GM23338 (cell line): ENCODE measurements at regions not wholly inside any gene's neighbourhood (a gene's known extent, or its start where the extent isn't known, plus 50 kb on each side); places are given as distances from the start of the nearest gene placed in this dataset.

ENCODE experiments used
- ATAC-seq: fragments of 200-7000 bp; cut with Tn5 transposase; 3 replicates; pipeline ENCODE4 v1.9.1; 2020
- DNase-seq: peaks from one replicate; pipeline ENCODE4 v3.0.0-alpha.2; 2015; ENCODE audit warnings: low spot score
- H2AFZ ChIP-seq: fragments of 200-600 bp; sonication (generic); 2 replicates; pipeline ENCODE4 v1.8.0; 2016; ENCODE audit warnings: antibody characterized with exemption, mild to moderate bottlenecking, moderate library complexity
- H3F3A ChIP-seq: fragments of 200-600 bp; sonication (generic); replicated peaks from 2 replicates; pipeline ENCODE4 v1.8.0; 2017; ENCODE audit warnings: antibody characterized with exemption, mixed run types, low read depth
- H3K27ac ChIP-seq: fragments of 200-600 bp; sonication (generic); 2 replicates; pipeline ENCODE4 v1.6.1; 2016; ENCODE audit warnings: low read depth
- H3K27me3 ChIP-seq: fragments of 200-600 bp; sonication (generic); 2 replicates; pipeline ENCODE4 v1.8.0; 2016; ENCODE audit warnings: mild to moderate bottlenecking, mixed run types, moderate library complexity; ENCODE audit not compliant: insufficient read depth
- H3K36me3 ChIP-seq: fragments of 200-600 bp; sonication (generic); 2 replicates; pipeline ENCODE4 v1.8.0; 2016; ENCODE audit warnings: mild to moderate bottlenecking; ENCODE audit not compliant: insufficient read depth
- H3K4me1 ChIP-seq: fragments of 200-600 bp; sonication (generic); 2 replicates; pipeline ENCODE4 v1.8.0; 2016; ENCODE audit warnings: mild to moderate bottlenecking, moderate library complexity; ENCODE audit not compliant: insufficient read depth
- H3K4me2 ChIP-seq: fragments of 200-600 bp; sonication (generic); 2 replicates; pipeline ENCODE4 v1.7.1; 2017; ENCODE audit warnings: mixed run types
- H3K4me3 ChIP-seq: fragments of 200-600 bp; sonication (generic); 2 replicates; pipeline ENCODE4 v1.6.1; 2016; ENCODE audit warnings: mixed run types
- H3K79me2 ChIP-seq: fragments of 200-600 bp; sonication (generic); replicated peaks from 2 replicates; pipeline ENCODE4 v1.8.0; 2017; ENCODE audit warnings: mild to moderate bottlenecking; ENCODE audit not compliant: insufficient read depth
- H3K9me2 ChIP-seq: fragments of 200-600 bp; sonication (generic); 2 replicates; pipeline ENCODE4 v1.8.0; 2017; ENCODE audit not compliant: insufficient read depth
- H4K20me1 ChIP-seq: fragments of 200-600 bp; sonication (generic); replicated peaks from 2 replicates; pipeline ENCODE4 v1.8.0; 2017; ENCODE audit warnings: mild to moderate bottlenecking; ENCODE audit not compliant: insufficient read depth
- H3K27ac Mint-ChIP-seq: 2 replicates; pipeline ENCODE4 v1.8.0; 2020; ENCODE audit warnings: inconsistent platforms, mild to moderate bottlenecking, moderate library complexity, mixed read lengths
- H3K27me3 Mint-ChIP-seq: 3 replicates; pipeline ENCODE4 v1.8.0; 2022; ENCODE audit warnings: low read depth, mild to moderate bottlenecking, moderate library complexity, mixed read lengths, inconsistent platforms; ENCODE audit not compliant: insufficient read depth, poor library complexity
- H3K36me3 Mint-ChIP-seq: 3 replicates; pipeline ENCODE4 v1.8.0; 2021; ENCODE audit warnings: low read depth, mild to moderate bottlenecking, inconsistent platforms, moderate library complexity, mixed read lengths
- H3K4me1 Mint-ChIP-seq: 3 replicates; pipeline ENCODE4 v1.8.0; 2020; ENCODE audit warnings: mild to moderate bottlenecking, inconsistent platforms, mixed read lengths
- H3K4me3 Mint-ChIP-seq: 3 replicates; pipeline ENCODE4 v1.8.0; 2021; ENCODE audit warnings: moderate library complexity, mild to moderate bottlenecking, inconsistent platforms, mixed read lengths
- H3K9me3 Mint-ChIP-seq: 3 replicates; pipeline ENCODE4 v1.8.0; 2020; ENCODE audit warnings: moderate library complexity, mild to moderate bottlenecking, inconsistent platforms, mixed read lengths
- CREB1 ChIP-seq: fragments of 250-450 bp; sonication (Bioruptor Pico); IDR thresholded peaks from 2 replicates; pipeline ENCODE4 v1.5.0; 2020; ENCODE audit warnings: low read depth, mild to moderate bottlenecking, moderate library complexity
- ETS1 ChIP-seq: IDR thresholded peaks from 2 replicates; pipeline ENCODE4 v1.6.1; 2016; ENCODE audit warnings: antibody characterized with exemption
- EZH2 ChIP-seq: fragments of 200-600 bp; sonication (generic); IDR thresholded peaks from one replicate; pipeline ENCODE4 v1.8.0; 2017; ENCODE audit warnings: antibody characterized with exemption, mild to moderate bottlenecking, low read depth; ENCODE audit not compliant: unreplicated experiment
- EZH2phosphoT487 ChIP-seq: fragments of 200-600 bp; sonication (generic); IDR thresholded peaks from one replicate; pipeline ENCODE4 v1.8.1; 2018; ENCODE audit warnings: antibody characterized with exemption; ENCODE audit not compliant: unreplicated experiment
- JUNB ChIP-seq: IDR thresholded peaks from one replicate; pipeline ENCODE4 v1.6.1; 2016; ENCODE audit warnings: antibody characterized with exemption; ENCODE audit not compliant: unreplicated experiment
- POLR2AphosphoS5 ChIP-seq: IDR thresholded peaks from 2 replicates; pipeline ENCODE4 v1.6.1; 2016; ENCODE audit warnings: antibody characterized with exemption, low read depth
- STAT1 ChIP-seq: IDR thresholded peaks from one replicate; pipeline ENCODE4 v1.6.1; 2016; ENCODE audit warnings: antibody characterized with exemption; ENCODE audit not compliant: unreplicated experiment
- ZNF114 ChIP-seq: fragments of 250-450 bp; sonication (Bioruptor Pico); IDR thresholded peaks from 2 replicates; pipeline ENCODE4 v1.5.0; 2020; ENCODE audit warnings: mild to moderate bottlenecking, moderate library complexity
- ZNF331 ChIP-seq: fragments of 250-450 bp; sonication (Bioruptor Pico); IDR thresholded peaks from 2 replicates; pipeline ENCODE4 v1.5.0; 2020; ENCODE audit warnings: low read depth, mild to moderate bottlenecking, moderate library complexity
- ZNF462 ChIP-seq: fragments of 250-450 bp; sonication (Bioruptor Pico); IDR thresholded peaks from 2 replicates; pipeline ENCODE4 v1.5.0; 2020; ENCODE audit warnings: mild to moderate bottlenecking, moderate library complexity

GRCh38 chr11:100600941-100601340 lies 86.1 kb upstream of the ARHGAP42 start (continued):
- TF ChIP-seq ZNF462 (CRISPR knock-in tag) (no peak), EZH2phosphoT487 (no peak), CREB1 (CRISPR knock-in tag) (no peak), ZNF331 (CRISPR knock-in tag) (no peak)

- Histone ChIP-seq H4K20me1 (no peaks in the 10 kb centered on the region), H3K9me2 (peaks cover 7% of the 10 kb centered on the region; the same call in 1 of the 2 replicates), H3K27me3 (no peaks in the 10 kb centered on the region), H3K36me3 (no peaks in the 10 kb centered on the region), H2AFZ (no peak overlapping the region), H3F3A (no peaks in the 10 kb centered on the region), H3K4me1 (no peaks in the 10 kb centered on the region), H3K27ac (no peak overlapping the region), H3K79me2 (no peaks in the 10 kb centered on the region), H3K4me2 (no peak overlapping the region), H3K4me3 (no peak overlapping the region)
- H3K9me3 Mint-ChIP-seq: no peaks in the 10 kb centered on the region
- H3K27me3 Mint-ChIP-seq: peaks cover 5% of the 10 kb centered on the region
- no peak overlapping the region for H3K4me3 Mint-ChIP-seq
- H3K27ac Mint-ChIP-seq: no peak overlapping the region
- ATAC-seq: no peak
- DNase-seq: no peak
- no peaks in the 10 kb centered on the region; the same call in 2 of the 3 replicates for H3K4me1 Mint-ChIP-seq
- no peaks in the 10 kb centered on the region; the same call in 2 of the 3 replicates for H3K36me3 Mint-ChIP-seq
- TF ChIP-seq STAT1 (no peak), JUNB (no peak), ZNF114 (CRISPR knock-in tag) (no peak), ZNF462 (CRISPR knock-in tag) (no peak), CREB1 (CRISPR knock-in tag) (no peak), EZH2 (no peak), POLR2AphosphoS5 (no peak), ETS1 (no peak)
Measured at GRCh38 chr11:100602716-100603115, 84.4 kb upstream of the ARHGAP42 start.
